ENCODE measurements at regions not wholly inside any gene's neighbourhood (a gene's known extent, or its start where the extent isn't known, plus 50 kb on each side); places are given as distances from the start of the nearest gene placed in this dataset.

GRCh38 chr5:61649231-61649630 is 317.2 kb downstream of the ZSWIM6 start:
- H3K18ac ChIP-seq (ENCODE audit: extremely low read depth, low read length) = no peak overlapping the region
- H3K27me3 ChIP-seq (replicated peaks in 1 of 4; ENCODE audit: control insufficient read depth in 3 of 4, extremely low read depth in 1 of 4, insufficient read depth in 3 of 4, low read length in 3 of 4) = peaks cover 0 to 2% (median 0%) of the 10 kb centered on the region in 4 experiments; a peak in 1 of 7 replicates
- no peak overlapping the region for H2BK20ac ChIP-seq (ENCODE audit: low read length)
- H2AFZ ChIP-seq (ENCODE audit: low read length) = no peak overlapping the region
- no peaks in the 10 kb centered on the region for H3K23me2 ChIP-seq (ENCODE audit: low read depth, low read length)
- H2BK12ac ChIP-seq (ENCODE audit: low read depth, low read length) = no peak overlapping the region
- H3K56ac ChIP-seq (replicated peaks; ENCODE audit: insufficient read length, low read depth, low read length) = no peak overlapping the region
- H3K23ac ChIP-seq (ENCODE audit: insufficient read length) = no peak overlapping the region
- DNase-seq (ENCODE audit: low read depth in 1 of 2, low spot score in 2 of 2) = no peak
- 95% methylated on average over 4 of the region's 4 CpGs; no CpG with 5 or more reads in 1 of the 2 experiments for WGBS, 2 experiments (ENCODE audit: extremely low coverage in 1 of 2, insufficient coverage in 1 of 2, insufficient read length in 1 of 2, insufficient replicate concordance in 2 of 2, low coverage in 1 of 2, low lambda C conversion rate in 2 of 2, missing lambda C conversion rate in 1 of 2)
- H3K9ac ChIP-seq (replicated peaks in 1 of 4; ENCODE audit: extremely low read depth in 1 of 4, low read depth in 3 of 4, low read length in 3 of 4) = no peak overlapping the region
- H3K14ac ChIP-seq (ENCODE audit: insufficient read length) = no peak overlapping the region
- no peak overlapping the region for H2AK5ac ChIP-seq (ENCODE audit: low read depth, low read length)
- H3K4me2 ChIP-seq (ENCODE audit: insufficient read depth in 1 of 2, low read depth in 2 of 2, low read length in 2 of 2) = no peak overlapping the region
- no peaks in the 10 kb centered on the region for H3K79me1 ChIP-seq (ENCODE audit: low read depth, low read length)
- no peak overlapping the region for H3K4ac ChIP-seq (replicated peaks; ENCODE audit: insufficient read length, low read depth, low read length)
- POLR2A ChIA-PET (ENCODE audit: partially characterized antibody) = no interaction called here
- H3K9me3 ChIP-seq (ENCODE audit: insufficient read depth in 2 of 2, low read depth in 1 of 2, low read length in 1 of 2) = no peaks in the 10 kb centered on the region
- no peak overlapping the region for H3K27ac ChIP-seq (ENCODE audit: low read depth, low read length)
- H4K5ac ChIP-seq (ENCODE audit: insufficient read length, low read depth, low read length) = no peak overlapping the region
- no peaks in the 10 kb centered on the region for H3K79me2 ChIP-seq (ENCODE audit: control insufficient read depth in 1 of 2, insufficient read depth in 2 of 2, low read length in 2 of 2)
- H4K91ac ChIP-seq (replicated peaks; ENCODE audit: insufficient read length, low read length) = no peak overlapping the region
- no peak overlapping the region for H2BK15ac ChIP-seq (ENCODE audit: low read length)
- no peaks in the 10 kb centered on the region for H3K4me1 ChIP-seq (replicated peaks in 1 of 4; ENCODE audit: control insufficient read depth in 3 of 4, insufficient read depth in 4 of 4, low read length in 3 of 4)
- no peak for FAIRE-seq
- H2BK120ac ChIP-seq (replicated peaks; ENCODE audit: low read depth, low read length) = no peak overlapping the region
- no peak overlapping the region for H4K8ac ChIP-seq (ENCODE audit: extremely low read depth, insufficient read depth, low read length)
- no peaks in the 10 kb centered on the region for H4K20me1 ChIP-seq (replicated peaks in 1 of 2; ENCODE audit: control insufficient read depth in 1 of 2, insufficient read depth in 2 of 2, low read length in 2 of 2)
- H2BK5ac ChIP-seq (ENCODE audit: low read depth, low read length) = no peak overlapping the region
- no peak overlapping the region for H3K4me3 ChIP-seq (ENCODE audit: extremely low read depth in 1 of 4, insufficient read depth in 2 of 4, low read depth in 3 of 4, low read length in 4 of 4)
- CTCF ChIA-PET (ENCODE audit: partially characterized antibody) = interaction anchor here (1.4 to 3.2 kb wide), 3 partner anchors 7 to 183 kb away, joined by 3 to 15 read pairs (median 11); no protein-coding TSS in a partner anchor
- no peaks in the 10 kb centered on the region for H3K36me3 ChIP-seq (ENCODE audit: control insufficient read depth in 2 of 4, insufficient read depth in 4 of 4, low read length in 3 of 4)
- TF ChIP-seq RXRA (IDR thresholded peaks at IDR 0.05; ENCODE audit: insufficient read depth, low read depth, low read length) (no peak), CTCF (IDR thresholded peaks at IDR 0.05; ENCODE audit: control extremely low read depth in 1 of 3, insufficient read depth in 1 of 3, low read depth in 1 of 3, low read length in 3 of 3) (peak in 1 of 3 experiments; percentile 14; a peak in 1 of 4 replicates), TAF1 (IDR thresholded peaks at IDR 0.05; ENCODE audit: low read depth, low read length) (no peak), TCF12 (IDR thresholded peaks at IDR 0.05; ENCODE audit: low read depth, low read length) (no peak), SIRT6 (IDR thresholded peaks at IDR 0.05; ENCODE audit: low read length) (no peak), USF2 (IDR thresholded peaks at IDR 0.05; ENCODE audit: low read length) (no peak), EGR1 (IDR thresholded peaks at IDR 0.05; ENCODE audit: borderline replicate concordance, low read depth, low read length) (no peak), CBX5 (IDR thresholded peaks at IDR 0.05; ENCODE audit: low read depth, low read length) (no peak), RAD21 (IDR thresholded peaks at IDR 0.05 in 1 of 2, conservative IDR thresholded peaks at IDR 0.05 in 1 of 2; ENCODE audit: low read depth in 2 of 2, low read length in 2 of 2) (0 out of 4 replicates have a peak, but pooled peaks of 1 of the 2 experiments have one; percentile 5), HDAC6 (IDR thresholded peaks at IDR 0.05; ENCODE audit: low read depth, low read length) (no peak), BACH1 (IDR thresholded peaks at IDR 0.05; ENCODE audit: low read length) (no peak)
